ENCODE measurements at regions not wholly inside any gene's neighbourhood (a gene's known extent, or its start where the extent isn't known, plus 50 kb on each side); places are given as distances from the start of the nearest gene placed in this dataset.

DNA sequence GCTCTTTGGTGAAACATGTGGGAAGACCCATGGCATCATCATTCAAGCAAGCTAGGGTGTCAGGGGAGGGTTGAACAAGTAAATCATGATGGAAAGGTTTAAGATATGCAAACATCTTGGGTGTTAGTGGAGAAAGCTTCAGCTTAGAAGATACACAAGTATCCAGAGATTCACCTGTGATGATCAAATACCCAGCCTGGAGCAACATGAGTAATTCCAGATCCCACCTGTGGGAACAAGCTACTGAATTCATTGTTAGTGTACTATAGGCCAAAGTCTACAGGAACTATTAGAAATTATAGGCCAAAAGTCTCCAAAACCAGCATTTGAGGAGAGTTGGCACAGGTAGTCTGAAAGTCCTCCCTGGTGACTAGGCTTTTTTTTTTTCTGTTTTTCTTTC, 499.9 kb downstream of the NUF2 start:
- DNase-seq: no peak

DNA sequence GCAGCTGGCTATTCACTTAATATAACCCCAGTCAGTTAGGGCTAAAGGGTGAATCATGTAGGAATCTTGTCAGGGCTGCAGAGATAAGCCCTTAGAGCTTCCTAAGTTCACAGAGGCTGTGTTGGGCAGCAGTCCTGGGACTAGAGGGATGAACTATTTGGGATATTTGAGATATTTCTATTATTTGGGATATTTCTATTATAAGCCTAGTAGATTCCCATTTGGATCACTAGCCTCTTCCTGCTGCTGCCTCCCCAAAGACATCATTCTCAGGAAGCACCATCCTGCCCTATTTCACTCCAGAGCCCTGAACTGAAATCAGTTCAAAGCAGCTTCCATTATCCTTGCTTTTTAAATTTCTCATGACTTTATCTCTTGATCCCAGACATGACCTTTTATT, 501.3 kb downstream of the NUF2 start:
- no peak for DNase-seq

GRCh38 chr1:163824006-163824405, 502.3 kb downstream of the NUF2 start:
- no peak for DNase-seq

- no peak for DNase-seq
These were observed 502.7 kb downstream of the NUF2 start for GRCh38 chr1:163824490-163824889.

DNA sequence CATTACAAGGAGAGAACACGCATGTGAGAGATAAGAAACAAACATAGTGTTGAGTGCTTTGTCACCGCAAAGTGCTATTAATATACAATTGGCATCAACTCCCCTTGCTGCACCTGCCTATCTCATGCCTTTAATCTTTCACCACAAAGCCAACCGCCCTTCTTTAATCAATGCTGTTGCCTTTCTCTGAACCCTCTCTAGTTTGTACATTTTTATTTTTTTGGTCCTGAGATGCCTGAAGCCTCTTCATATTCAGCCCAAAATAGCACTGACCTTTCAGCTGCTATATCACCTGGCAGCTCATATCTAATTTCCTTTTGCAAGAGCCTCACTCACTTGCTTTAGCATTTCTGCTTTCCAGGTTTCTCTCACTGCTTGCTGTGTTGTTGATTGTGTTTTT, 504.7 kb downstream of the NUF2 start:
- no peak for DNase-seq

- DNase-seq: no peak
These were observed 513.0 kb downstream of the NUF2 start for GRCh38 chr1:163834778-163835177.

GRCh38 chr1:163836481-163836880, 514.7 kb downstream of the NUF2 start:
- no peak for DNase-seq

- no peak for DNase-seq
These were observed 515.5 kb downstream of the NUF2 start for GRCh38 chr1:163837206-163837605.

GRCh38 chr1:163842571-163842970, 520.8 kb downstream of the NUF2 start:
- no peak for DNase-seq

DNA sequence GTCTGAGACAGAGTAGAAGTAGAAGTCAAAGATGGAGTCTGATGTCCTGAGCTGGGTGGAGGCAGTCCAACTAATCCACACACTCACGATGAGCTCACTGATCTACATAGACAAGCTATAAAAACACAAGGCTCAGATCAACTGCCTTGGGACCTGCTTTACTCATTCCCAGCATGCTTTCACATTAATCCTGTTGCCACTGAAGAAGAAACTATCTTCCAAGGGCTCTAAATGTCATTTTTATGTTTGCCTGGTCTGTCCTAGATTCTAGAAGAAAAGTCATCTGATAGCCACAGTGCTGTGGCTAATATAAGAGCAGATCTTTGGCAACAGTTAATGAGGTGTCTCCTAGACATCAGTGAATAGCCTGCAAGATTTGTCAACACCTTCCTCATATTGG, 522.7 kb downstream of the NUF2 start:
- DNase-seq: no peak

DNA sequence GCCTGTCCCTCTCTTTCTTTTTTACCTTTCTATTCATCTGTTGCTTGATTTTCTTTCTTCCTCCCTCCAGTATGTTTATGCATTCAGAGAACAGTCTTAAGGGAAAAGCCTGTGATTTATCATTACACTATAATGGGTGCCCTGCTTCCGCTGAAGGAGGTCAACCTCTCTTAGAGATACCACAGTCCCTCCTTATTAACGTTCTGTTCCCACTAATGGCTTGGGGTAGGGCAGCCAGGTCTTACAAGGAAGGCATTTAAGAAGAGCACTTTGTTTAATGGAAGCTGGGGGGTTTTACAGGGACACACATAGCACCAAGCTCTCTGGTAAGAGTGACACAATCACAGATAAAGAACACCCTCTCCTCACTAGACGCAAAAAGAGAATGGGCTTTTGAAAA, 523.5 kb downstream of the NUF2 start:
- no peak for DNase-seq

DNA sequence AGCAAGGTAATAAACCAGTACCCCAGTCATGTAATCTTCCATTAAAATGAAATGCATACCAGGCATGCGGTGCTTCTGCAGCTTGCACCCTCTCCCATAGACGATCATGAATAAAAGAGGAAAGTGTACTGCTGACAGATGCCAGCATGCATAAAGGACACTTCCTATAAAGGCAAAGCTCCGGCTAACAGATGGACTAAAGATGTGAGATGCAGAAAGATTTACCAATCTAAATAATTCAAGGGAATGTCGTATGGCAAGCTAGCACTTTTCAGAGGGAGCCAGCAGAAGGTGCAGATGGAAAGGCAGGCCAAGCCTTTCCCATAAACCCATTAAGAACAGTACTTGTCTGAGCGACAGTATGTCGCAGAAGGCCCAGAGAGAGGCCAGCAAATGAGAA, 542.0 kb downstream of the NUF2 start:
- DNase-seq: no peak

DNA sequence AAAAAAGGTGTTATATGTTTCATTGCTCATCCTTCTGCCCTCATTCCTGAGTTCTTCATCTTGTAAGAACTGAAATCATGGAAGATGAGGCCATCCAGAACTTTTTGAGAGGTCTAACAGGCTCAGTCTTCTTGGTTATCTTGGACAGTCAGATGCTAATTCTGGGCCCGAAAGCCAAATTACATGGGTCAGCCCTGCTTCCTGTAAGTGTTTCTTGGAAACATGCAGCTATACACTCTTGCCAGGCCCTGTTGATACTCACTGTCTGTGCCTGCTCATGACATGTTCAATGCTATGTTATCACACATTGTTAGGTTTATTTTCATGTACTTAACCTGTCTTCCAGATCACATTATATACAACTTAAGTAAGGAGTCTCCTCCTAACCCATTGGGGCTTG, 542.5 kb downstream of the NUF2 start:
- no peak for DNase-seq

GRCh38 chr1:163866564-163866963, 544.8 kb downstream of the NUF2 start:
- no peak for DNase-seq

GRCh38 chr1:163870666-163871065, 548.9 kb downstream of the NUF2 start:
- no peak for DNase-seq

DNA sequence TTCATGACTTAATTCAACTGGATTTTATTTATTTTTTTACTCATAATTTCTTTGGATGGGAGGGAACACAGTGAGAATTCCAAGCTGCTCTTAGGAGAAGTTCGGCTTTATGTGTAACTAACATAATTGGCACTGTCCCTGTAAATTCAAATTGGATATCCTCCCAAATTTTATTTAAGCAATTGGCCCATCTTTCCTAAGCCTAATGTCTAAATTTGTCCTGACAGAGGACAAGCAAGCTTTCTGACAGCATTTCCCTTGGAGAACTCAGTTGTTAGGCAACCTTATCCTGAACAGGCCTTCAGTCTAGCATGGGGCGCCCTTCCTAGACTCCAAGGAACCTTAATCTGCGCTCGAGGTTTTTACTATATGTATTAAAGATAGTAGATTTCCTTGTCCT, 550.3 kb downstream of the NUF2 start:
- DNase-seq: no peak

DNA sequence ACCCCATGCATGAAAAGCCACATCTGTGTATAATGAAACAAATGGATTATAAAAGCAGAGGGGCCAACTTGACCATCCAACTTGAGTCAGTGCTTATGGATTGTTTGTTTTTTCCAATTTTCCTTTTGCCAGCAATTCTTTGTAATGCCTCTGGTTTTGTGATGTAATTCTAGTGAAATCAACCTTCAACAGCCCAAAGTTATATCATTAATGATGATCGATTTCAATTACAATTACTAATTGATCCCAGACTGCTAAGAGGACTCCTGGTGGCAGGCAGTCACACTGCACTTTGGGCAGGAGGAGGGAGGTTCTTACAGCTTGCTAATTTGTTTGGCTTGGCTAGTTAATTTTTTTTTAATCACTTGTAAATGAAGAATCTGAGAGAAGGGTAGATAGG, 552.3 kb downstream of the NUF2 start:
- no peak for DNase-seq

DNA sequence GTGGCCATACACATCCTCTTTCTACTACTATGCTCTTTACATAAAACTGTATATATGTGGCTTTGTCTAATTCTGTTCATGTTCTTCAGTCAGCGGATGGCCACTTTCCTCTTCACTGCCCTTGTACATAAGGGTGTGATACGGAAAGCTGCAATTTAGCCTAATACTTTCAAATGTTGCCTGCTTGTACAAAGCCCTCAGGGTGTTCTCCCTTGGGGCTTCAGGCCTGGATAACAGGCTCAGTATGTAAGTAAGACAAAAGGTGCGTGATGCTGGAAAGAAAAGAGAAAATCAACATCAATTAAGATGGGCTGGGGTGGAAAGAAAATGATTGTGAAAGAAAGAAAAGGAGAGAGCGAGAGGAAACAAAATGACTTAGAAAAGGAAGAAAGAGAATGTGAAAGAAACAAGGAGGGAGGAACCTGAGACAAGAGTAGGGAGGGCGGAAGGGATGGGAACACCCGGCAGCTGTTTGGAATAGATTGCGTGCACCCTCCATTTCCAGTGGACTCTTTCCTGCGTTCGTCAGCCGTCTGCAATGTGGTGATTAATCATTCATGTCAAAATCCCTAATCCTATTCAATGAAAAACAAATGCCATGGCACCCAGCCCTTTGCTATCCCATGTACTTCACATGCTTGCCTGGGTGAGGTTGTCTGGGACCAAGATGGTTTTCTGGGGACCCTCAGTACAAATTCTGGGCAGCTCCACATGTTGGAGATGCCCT, 553.6 kb downstream of the NUF2 start:
- DNase-seq: no peak

DNA sequence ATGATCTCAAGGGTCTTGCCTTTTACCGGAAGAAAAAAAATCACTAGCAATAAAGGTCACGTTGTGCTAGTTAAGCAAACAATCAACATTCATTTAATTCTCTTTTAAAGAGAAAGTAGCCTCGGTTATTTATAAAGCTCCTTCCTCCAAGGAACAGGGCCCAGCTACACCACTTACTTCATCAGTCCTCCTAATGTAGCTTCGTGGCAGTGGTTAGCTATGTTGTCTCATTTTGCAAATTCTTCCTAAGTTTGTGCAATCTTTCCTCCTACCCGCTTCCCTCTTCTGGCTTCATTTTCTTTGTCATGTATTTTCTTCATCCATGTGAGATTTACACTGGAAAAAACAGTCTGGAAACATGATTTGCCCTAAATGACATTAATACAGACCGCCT, 554.2 kb downstream of the NUF2 start:
- DNase-seq: no peak

GRCh38 chr1:163876546-163876945, 554.8 kb downstream of the NUF2 start:
- no peak for DNase-seq

- no peak for DNase-seq
These were observed 555.3 kb downstream of the NUF2 start for GRCh38 chr1:163877016-163877415.

- no peak for DNase-seq
These were observed 563.8 kb downstream of the NUF2 start for GRCh38 chr1:163885510-163885909.

- no peak for DNase-seq
These were observed 574.2 kb downstream of the NUF2 start for GRCh38 chr1:163896001-163896400.

DNA sequence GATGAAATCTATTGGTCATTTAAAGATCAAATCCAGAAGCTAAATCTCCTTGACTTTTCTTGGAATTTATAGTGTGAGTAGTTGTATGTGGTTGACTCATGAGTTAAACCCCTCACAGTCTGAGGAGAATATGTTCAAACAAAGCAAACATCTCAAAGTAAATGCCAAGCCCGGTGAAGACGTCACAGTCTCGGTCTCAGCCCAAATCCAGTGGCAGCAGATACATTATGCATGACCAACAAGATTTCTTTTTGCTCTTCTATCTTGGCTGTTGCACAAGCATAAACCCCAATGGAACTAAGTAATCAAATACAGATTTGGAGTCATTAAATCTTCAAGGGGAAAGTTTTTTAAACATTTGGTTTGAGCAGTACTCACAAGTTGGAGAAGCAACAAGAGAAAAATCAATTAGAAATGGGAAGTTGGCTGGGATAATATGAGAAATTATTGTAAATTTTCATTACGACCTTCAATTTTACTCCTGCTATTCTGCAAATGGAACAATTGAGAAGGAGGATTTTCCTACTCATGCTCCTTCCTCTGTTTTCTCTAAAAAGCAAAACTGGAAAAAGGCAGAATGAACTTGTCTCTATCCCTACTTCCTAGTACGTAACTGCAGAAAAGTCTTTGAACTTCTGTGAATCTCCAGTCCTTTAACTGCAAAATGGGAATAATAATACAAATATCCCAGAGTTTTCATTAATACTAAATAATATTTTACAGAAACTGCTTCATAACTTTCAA, 575.8 kb downstream of the NUF2 start:
- DNase-seq: no peak

GRCh38 chr1:163906283-163906682, 584.5 kb downstream of the NUF2 start:
- DNase-seq: no peak
